ENCODE measurements at regions not wholly inside any gene's neighbourhood (a gene's known extent, or its start where the extent isn't known, plus 50 kb on each side); places are given as distances from the start of the nearest gene placed in this dataset.
A peak's percentile ranks its signal among the peaks of the same experiment; 100 is the strongest.

DNA sequence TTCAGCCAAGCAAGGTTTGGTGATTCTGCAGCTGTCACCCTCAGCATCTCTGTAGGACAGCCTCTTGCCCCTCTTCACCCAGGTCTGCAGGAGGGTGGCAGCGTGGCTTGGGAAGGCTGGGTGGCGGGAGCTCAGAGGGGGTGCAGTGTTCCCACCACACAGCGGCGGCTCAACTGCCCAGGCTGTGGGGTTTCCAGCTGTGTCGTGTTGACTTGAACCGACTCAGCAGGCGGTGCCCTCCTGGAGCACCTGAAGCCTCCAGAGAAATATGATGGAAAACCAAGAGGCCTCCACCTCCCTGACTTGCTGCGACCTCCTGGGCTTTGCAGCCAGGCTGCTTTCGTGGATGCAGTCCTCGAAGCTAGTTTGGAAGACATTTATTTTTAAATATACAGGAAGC, 68.0 kb upstream of the KLF6 start:
- TF ChIP-seq, protein P1, sequence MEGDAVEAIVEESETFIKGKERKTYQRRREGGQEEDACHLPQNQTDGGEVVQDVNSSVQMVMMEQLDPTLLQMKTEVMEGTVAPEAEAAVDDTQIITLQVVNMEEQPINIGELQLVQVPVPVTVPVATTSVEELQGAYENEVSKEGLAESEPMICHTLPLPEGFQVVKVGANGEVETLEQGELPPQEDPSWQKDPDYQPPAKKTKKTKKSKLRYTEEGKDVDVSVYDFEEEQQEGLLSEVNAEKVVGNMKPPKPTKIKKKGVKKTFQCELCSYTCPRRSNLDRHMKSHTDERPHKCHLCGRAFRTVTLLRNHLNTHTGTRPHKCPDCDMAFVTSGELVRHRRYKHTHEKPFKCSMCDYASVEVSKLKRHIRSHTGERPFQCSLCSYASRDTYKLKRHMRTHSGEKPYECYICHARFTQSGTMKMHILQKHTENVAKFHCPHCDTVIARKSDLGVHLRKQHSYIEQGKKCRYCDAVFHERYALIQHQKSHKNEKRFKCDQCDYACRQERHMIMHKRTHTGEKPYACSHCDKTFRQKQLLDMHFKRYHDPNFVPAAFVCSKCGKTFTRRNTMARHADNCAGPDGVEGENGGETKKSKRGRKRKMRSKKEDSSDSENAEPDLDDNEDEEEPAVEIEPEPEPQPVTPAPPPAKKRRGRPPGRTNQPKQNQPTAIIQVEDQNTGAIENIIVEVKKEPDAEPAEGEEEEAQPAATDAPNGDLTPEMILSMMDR (IDR thresholded peaks at IDR 0.05; ENCODE audit: low read depth, low read length) = no peak
- DNase-seq (ENCODE audit: extremely low read depth, low read depth) = no peak

GRCh38 chr10:3852147-3852904, 67.3 kb upstream of the KLF6 start:
- TF ChIP-seq, protein P1 (IDR thresholded peaks at IDR 0.05; ENCODE audit: low read depth, low read length) = no peak
- peak; percentile 84 for DNase-seq (ENCODE audit: extremely low read depth, low read depth)

DNA sequence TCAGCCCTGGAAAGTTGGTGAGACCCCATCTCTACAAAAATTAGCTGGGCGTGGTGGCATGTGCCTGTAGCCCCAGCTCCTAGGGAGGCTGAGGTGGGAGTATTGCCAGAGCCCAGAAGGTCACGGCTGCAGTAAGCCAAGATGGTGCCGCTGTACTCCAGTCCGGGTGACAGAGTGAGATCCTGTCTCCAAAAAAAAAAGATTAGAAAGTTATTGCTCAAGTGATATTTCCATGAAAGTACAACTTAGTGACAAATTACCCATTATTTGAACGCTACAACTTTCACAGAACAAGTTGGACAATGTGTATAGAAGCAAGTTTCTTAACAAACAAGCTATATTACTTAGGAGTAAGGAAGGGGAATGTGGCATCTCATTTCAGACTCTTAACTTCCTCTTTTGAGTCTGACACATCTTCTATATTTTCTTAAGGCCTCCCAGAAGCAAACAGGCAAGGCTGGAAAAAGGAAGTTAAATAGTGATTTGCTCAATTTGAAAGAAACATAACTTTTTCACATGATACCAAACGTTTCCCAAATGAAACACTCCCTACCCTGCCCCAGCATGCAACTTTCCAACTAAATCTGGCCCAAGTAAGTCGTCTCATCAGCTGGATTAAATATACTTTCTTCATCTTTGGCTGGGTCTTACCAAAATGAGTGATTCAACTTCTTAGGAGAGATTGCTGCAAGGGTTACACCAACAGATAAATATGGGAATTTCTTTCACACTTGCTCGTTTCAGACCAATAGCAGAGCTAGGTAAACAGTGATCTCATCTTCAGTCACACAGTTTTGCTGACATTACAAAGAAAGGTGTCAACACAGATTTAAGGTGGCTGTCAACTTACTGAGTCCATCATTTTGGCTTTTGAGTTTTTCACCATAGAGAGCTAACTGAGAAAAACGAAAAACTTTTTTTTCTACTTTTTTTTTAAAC, 66.3 kb upstream of the KLF6 start:
- TF ChIP-seq, protein P1 (IDR thresholded peaks at IDR 0.05; ENCODE audit: low read depth, low read length) = no peak
- no peak for DNase-seq (ENCODE audit: extremely low read depth, low read depth)

- TF ChIP-seq, protein P1 (IDR thresholded peaks at IDR 0.05; ENCODE audit: low read depth, low read length) = no peak
- no peak for DNase-seq (ENCODE audit: extremely low read depth, low read depth)
These were observed 64.0 kb upstream of the KLF6 start for GRCh38 chr10:3848775-3849635.

DNA sequence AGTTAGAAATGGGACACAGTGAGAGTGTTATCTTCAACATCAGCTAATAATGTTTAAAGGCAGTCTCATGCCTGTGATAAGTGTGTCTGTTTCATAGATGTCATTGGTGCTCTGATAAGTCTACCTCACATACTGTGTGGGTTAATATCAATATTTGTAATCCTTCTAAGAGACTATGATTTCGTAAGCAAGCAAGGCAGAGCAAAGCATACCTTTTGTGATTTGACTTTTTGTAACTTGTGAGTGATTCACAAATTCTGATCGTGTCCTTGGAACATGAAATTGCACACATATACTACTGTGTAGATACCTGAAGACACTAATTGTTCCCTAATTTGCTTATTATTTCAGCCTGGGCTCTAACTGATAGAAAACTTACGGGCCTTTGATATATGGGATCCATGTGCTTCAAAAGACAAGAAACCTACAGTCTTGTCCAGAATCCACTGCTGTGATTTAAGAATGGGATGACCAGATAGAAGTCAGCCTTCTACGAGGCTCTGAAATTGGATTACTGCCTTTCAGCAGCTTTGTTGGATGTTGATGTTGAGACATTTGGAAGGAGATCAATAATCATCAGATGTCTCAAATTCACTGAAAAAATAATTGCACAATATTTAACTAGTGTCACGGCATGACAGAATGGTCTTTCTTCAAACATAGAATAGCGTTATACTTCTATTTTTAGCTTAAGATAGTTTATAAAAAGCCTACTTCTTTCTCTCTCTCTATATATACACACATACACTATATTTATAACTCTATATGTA, 63.2 kb upstream of the KLF6 start:
- TF ChIP-seq, protein P1 (IDR thresholded peaks at IDR 0.05; ENCODE audit: low read depth, low read length) = no peak

GRCh38 chr10:3846736-3847135, 61.7 kb upstream of the KLF6 start:
- TF ChIP-seq, protein P1 (IDR thresholded peaks at IDR 0.05; ENCODE audit: low read depth, low read length) = no peak
- DNase-seq (ENCODE audit: extremely low read depth, low read depth) = no peak

More for the DNA sequence above, 63.2 kb upstream of the KLF6 start:
- DNase-seq (ENCODE audit: extremely low read depth, low read depth) = no peak

Measured in AG09319 (cell line).